ENCODE measurements at regions not wholly inside any gene's neighbourhood (a gene's known extent, or its start where the extent isn't known, plus 50 kb on each side); places are given as distances from the start of the nearest gene placed in this dataset.

GRCh38 chr11:8802251-8802650 lies 108.7 kb upstream of the AKIP1 start:
- H3K4me3 Mint-ChIP-seq, result no peak overlapping the region
- no peaks in the 10 kb centered on the region for H3K4me1 Mint-ChIP-seq
- H3K36me3 Mint-ChIP-seq, result no peaks in the 10 kb centered on the region
- no peaks in the 10 kb centered on the region for H3K9me3 Mint-ChIP-seq
- DNase-seq (ENCODE audit: low spot score in 2 of 2) (no peak), ATAC-seq (no peak)
- no peak overlapping the region for H3K27ac Mint-ChIP-seq

GRCh38 chr11:8803973-8804372 lies 107.0 kb upstream of the AKIP1 start:
- no peak for DNase-seq (ENCODE audit: low spot score in 2 of 2)
- Mint-ChIP-seq H3K4me1 (no peaks in the 10 kb centered on the region), H3K9me3 (no peaks in the 10 kb centered on the region), H3K27ac (no peak overlapping the region), H3K36me3 (no peaks in the 10 kb centered on the region), H3K4me3 (no peak overlapping the region)
- ATAC-seq, result no peak

DNA sequence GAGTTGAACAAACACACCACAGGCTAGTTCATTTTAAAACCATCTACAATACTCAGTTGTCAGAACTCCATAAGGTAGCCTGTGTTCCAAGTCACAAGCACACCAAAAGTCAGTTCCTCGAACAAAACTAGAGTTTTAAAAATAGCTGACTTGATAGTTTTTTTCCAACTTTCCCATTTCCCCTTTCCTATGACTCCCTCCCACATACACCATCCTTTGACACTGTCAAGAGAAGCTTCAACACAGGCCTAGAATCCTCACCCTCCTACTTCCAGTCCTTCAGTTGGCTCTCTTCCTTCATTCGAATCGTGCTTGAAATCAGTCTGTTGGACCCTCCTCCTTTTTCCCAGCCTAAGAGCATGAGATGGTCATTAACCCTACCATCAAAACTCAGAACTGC lies 105.7 kb upstream of the AKIP1 start:
- Mint-ChIP-seq H3K4me3 (no peak overlapping the region), H3K27ac (no peak overlapping the region), H3K9me3 (no peaks in the 10 kb centered on the region), H3K36me3 (no peaks in the 10 kb centered on the region), H3K4me1 (peaks cover 1% of the 10 kb centered on the region)
- DNase-seq (ENCODE audit: low spot score in 2 of 2) (no peak), ATAC-seq (no peak)

GRCh38 chr11:8806974-8807373 lies 104.0 kb upstream of the AKIP1 start:
- no peaks in the 10 kb centered on the region for H3K9me3 Mint-ChIP-seq
- no peaks in the 10 kb centered on the region for H3K36me3 Mint-ChIP-seq
- no peak for ATAC-seq
- peaks cover 8% of the 10 kb centered on the region for H3K4me1 Mint-ChIP-seq
- no peak overlapping the region for H3K4me3 Mint-ChIP-seq
- H3K27ac Mint-ChIP-seq, result no peak overlapping the region
- no peak for DNase-seq (ENCODE audit: low spot score in 2 of 2)

- Mint-ChIP-seq H3K4me3 (no peak overlapping the region), H3K4me1 (peaks cover 8% of the 10 kb centered on the region), H3K9me3 (no peaks in the 10 kb centered on the region), H3K36me3 (no peaks in the 10 kb centered on the region), H3K27ac (no peak overlapping the region)
- DNase-seq (ENCODE audit: low spot score in 2 of 2), result no peak
- no peak for ATAC-seq
Measured at GRCh38 chr11:8807544-8808225, 103.3 kb upstream of the AKIP1 start.

DNA sequence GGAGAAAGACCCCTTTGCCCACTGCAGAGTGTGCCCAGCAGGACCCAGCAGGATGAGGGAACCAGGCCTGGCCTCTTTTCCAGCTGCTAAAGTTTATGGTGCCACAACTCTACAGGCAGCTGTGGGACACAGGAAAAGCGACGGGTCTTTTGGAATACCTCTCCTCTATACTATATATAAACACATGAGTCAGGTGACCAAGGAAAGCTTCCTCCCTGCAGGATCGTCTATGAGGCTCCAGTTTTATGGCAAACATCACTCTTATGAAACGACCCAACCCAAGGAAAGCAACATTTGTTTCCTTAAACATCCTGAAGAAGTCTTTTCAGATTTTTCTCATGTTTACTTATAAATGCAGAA lies 102.8 kb upstream of the AKIP1 start:
- Mint-ChIP-seq H3K27ac (no peak overlapping the region), H3K9me3 (no peaks in the 10 kb centered on the region), H3K4me1 (peaks cover 8% of the 10 kb centered on the region), H3K36me3 (no peaks in the 10 kb centered on the region), H3K4me3 (no peak overlapping the region)
- no peak for DNase-seq (ENCODE audit: low spot score in 2 of 2)
- ATAC-seq, result no peak

GRCh38 chr11:8809241-8809938 lies 101.6 kb upstream of the AKIP1 start:
- Mint-ChIP-seq H3K9me3 (no peaks in the 10 kb centered on the region), H3K4me1 (peaks cover 8% of the 10 kb centered on the region), H3K36me3 (no peaks in the 10 kb centered on the region), H3K27ac (no peak overlapping the region), H3K4me3 (no peak overlapping the region)
- ATAC-seq (no peak), DNase-seq (ENCODE audit: low spot score in 2 of 2) (no peak)

- Mint-ChIP-seq H3K4me1 (peaks cover 8% of the 10 kb centered on the region), H3K9me3 (no peaks in the 10 kb centered on the region), H3K36me3 (no peaks in the 10 kb centered on the region), H3K4me3 (peak overlapping the region; percentile 8), H3K27ac (no peak overlapping the region)
- DNase-seq (ENCODE audit: low spot score in 2 of 2) (no peak), ATAC-seq (no peak)
Measured at GRCh38 chr11:8809939-8810539, 101.0 kb upstream of the AKIP1 start.

- peaks cover 8% of the 10 kb centered on the region for H3K4me1 Mint-ChIP-seq
- H3K36me3 Mint-ChIP-seq, result no peaks in the 10 kb centered on the region
- DNase-seq (ENCODE audit: low spot score in 2 of 2), result no peak
- H3K4me3 Mint-ChIP-seq, result peak overlapping the region; percentile 8
- no peak overlapping the region for H3K27ac Mint-ChIP-seq
- peak; percentile 33 for ATAC-seq
- H3K9me3 Mint-ChIP-seq, result no peaks in the 10 kb centered on the region
Measured at GRCh38 chr11:8810540-8811301, 100.3 kb upstream of the AKIP1 start.

GRCh38 chr11:8811571-8811970 lies 99.4 kb upstream of the AKIP1 start:
- H3K4me1 Mint-ChIP-seq, result peaks cover 8% of the 10 kb centered on the region
- no peaks in the 10 kb centered on the region for H3K36me3 Mint-ChIP-seq
- H3K4me3 Mint-ChIP-seq, result no peak overlapping the region
- DNase-seq (ENCODE audit: low spot score in 2 of 2) (no peak), ATAC-seq (no peak)
- no peaks in the 10 kb centered on the region for H3K9me3 Mint-ChIP-seq
- no peak overlapping the region for H3K27ac Mint-ChIP-seq

- DNase-seq (ENCODE audit: low spot score in 2 of 2) (no peak), ATAC-seq (no peak)
- Mint-ChIP-seq H3K9me3 (no peaks in the 10 kb centered on the region), H3K4me3 (no peak overlapping the region), H3K4me1 (peaks cover 8% of the 10 kb centered on the region), H3K27ac (no peak overlapping the region), H3K36me3 (no peaks in the 10 kb centered on the region)
Measured at GRCh38 chr11:8812438-8812837, 98.6 kb upstream of the AKIP1 start.

DNA sequence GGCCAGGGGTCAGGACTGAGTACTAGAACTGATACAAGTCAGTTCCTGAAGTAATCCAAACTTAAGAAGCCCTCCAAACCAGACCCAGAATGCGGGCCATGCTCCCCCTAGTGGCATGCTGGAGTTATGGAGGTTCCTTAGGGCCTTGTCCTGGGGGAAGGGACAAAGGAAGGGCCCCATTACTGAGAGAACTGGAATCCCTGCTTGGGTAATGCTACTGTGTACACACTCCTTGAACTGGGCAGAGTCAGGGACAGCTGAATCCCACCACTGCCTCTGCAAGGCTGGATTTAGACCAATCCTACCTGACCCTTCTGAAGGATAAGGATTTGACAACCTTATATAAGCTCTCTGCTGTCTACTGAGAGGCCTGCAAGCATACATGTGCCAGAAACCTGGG lies 97.3 kb upstream of the AKIP1 start:
- Mint-ChIP-seq H3K4me3 (no peak overlapping the region), H3K36me3 (no peaks in the 10 kb centered on the region), H3K27ac (no peak overlapping the region), H3K4me1 (peaks cover 8% of the 10 kb centered on the region), H3K9me3 (no peaks in the 10 kb centered on the region)
- ATAC-seq, result peak; percentile 64
- peak; percentile 28 to 77 for DNase-seq (ENCODE audit: low spot score in 2 of 2)

- no peak for DNase-seq (ENCODE audit: low spot score in 2 of 2)
- H3K9me3 Mint-ChIP-seq, result no peaks in the 10 kb centered on the region
- ATAC-seq, result no peak
- H3K4me1 Mint-ChIP-seq, result peaks cover 8% of the 10 kb centered on the region
- no peak overlapping the region for H3K27ac Mint-ChIP-seq
- no peak overlapping the region for H3K4me3 Mint-ChIP-seq
- no peaks in the 10 kb centered on the region for H3K36me3 Mint-ChIP-seq
Measured at GRCh38 chr11:8814209-8814922, 96.6 kb upstream of the AKIP1 start.

- Mint-ChIP-seq H3K36me3 (no peaks in the 10 kb centered on the region), H3K4me3 (no peak overlapping the region), H3K27ac (no peak overlapping the region), H3K4me1 (peaks cover 8% of the 10 kb centered on the region), H3K9me3 (no peaks in the 10 kb centered on the region)
- DNase-seq (ENCODE audit: low spot score in 2 of 2), result no peak
- no peak for ATAC-seq
Measured at GRCh38 chr11:8814923-8815240, 96.1 kb upstream of the AKIP1 start.

DNA sequence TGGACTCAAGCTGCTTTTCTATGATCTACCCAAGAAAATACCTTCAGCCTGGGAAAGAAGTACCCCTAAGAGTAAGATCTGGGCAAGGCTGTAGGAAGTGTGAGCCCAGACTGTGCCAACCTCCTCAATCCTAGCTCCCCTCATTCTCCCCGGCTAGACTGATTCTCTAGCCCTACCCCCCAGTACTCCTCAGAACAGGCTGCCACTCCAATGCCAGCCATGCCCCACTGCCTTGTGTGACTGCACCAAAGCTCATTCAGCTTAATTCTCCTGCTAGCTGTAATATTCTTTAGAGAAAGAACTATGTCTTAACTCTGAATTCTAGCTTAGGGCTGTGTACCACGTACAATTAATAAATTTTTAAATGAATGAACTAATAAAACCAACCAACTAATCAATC lies 92.6 kb upstream of the AKIP1 start:
- H3K36me3 Mint-ChIP-seq, result no peaks in the 10 kb centered on the region
- no peaks in the 10 kb centered on the region for H3K9me3 Mint-ChIP-seq
- H3K4me1 Mint-ChIP-seq, result no peaks in the 10 kb centered on the region
- DNase-seq (ENCODE audit: low spot score in 2 of 2), result no peak
- no peak overlapping the region for H3K27ac Mint-ChIP-seq
- no peak for ATAC-seq
- H3K4me3 Mint-ChIP-seq, result no peak overlapping the region
